Suprapubic skin (tissue), 4 donors: ENCODE measurements at regions not wholly inside any gene's neighbourhood (a gene's known extent, or its start where the extent isn't known, plus 50 kb on each side); places are given as distances from the start of the nearest gene placed in this dataset.

Experiments
- DNase-seq, 2 donors: peaks; one replicate each; pipeline ENCODE4 v3.0.0-alpha.2; 2019; ENCODE audit warnings: low spot score in 2 of 2
- H3K27ac ChIP-seq: fragments of 200-600 bp; sonication (generic); one replicate; pipeline ENCODE4 v1.5.1; 2019
- H3K27me3 ChIP-seq: fragments of 200-600 bp; sonication (generic); one replicate; pipeline ENCODE4 v1.5.1; 2019
- H3K36me3 ChIP-seq: fragments of 200-600 bp; sonication (generic); one replicate; pipeline ENCODE4 v1.5.1; 2019
- H3K4me1 ChIP-seq: fragments of 200-600 bp; sonication (generic); one replicate; pipeline ENCODE4 v1.5.1; 2019
- H3K4me3 ChIP-seq: fragments of 200-600 bp; sonication (generic); one replicate; pipeline ENCODE4 v1.5.1; 2019; ENCODE audit warnings: mild to moderate bottlenecking
- H3K9me3 ChIP-seq: fragments of 200-600 bp; sonication (generic); one replicate; pipeline ENCODE4 v1.5.1; 2019
- CTCF ChIP-seq, 2 donors: fragments of 200-600 bp in 1 of 2; fragments of 450-650 bp in 1 of 2; sonication (generic) in 1 of 2; IDR thresholded peaks; one replicate each; pipeline ENCODE4 v1.5.1; 2016 to 2019; ENCODE audit warnings: antibody characterized with exemption in 2 of 2, mild to moderate bottlenecking in 1 of 2, moderate library complexity in 1 of 2
- EP300 ChIP-seq: sonication (generic); formaldehyde crosslinking; IDR thresholded peaks from one replicate; pipeline ENCODE4 v1.6.1; 2017; ENCODE audit warnings: antibody characterized with exemption
- POLR2A ChIP-seq, 2 donors: fragments of 450-650 bp; IDR thresholded peaks; one replicate each; pipeline ENCODE4 v1.6.1; 2017; ENCODE audit warnings: antibody characterized with exemption in 2 of 2, mild to moderate bottlenecking in 2 of 2, moderate library complexity in 2 of 2
- POLR2AphosphoS5 ChIP-seq, 3 donors: sonication (generic); formaldehyde crosslinking; IDR thresholded peaks; one replicate each; pipeline ENCODE4 v1.6.1; 2017; ENCODE audit warnings: antibody characterized with exemption in 3 of 3
- WGBS: methylation state at CpG from one replicate; pipeline ENCODE4 v1.1.5; 2018; 5-methylcytosine and 5-hydroxymethylcytosine counted together

GRCh38 chr1:29975036-29975694 is 738.8 kb downstream of the PTPRU start:
- Histone ChIP-seq H3K27ac (no peak overlapping the region), H3K4me3 (no peak overlapping the region), H3K9me3 (no peaks in the 10 kb centered on the region), H3K4me1 (no peaks in the 10 kb centered on the region), H3K27me3 (peaks cover 15% of the 10 kb centered on the region), H3K36me3 (no peaks in the 10 kb centered on the region)
- no peak for TF ChIP-seq POLR2AphosphoS5 (IDR thresholded peaks at IDR 0.05)
- TF ChIP-seq EP300 = no peak
- TF ChIP-seq CTCF (IDR thresholded peaks at IDR 0.05) = no peak
- no peak for TF ChIP-seq POLR2A (IDR thresholded peaks at IDR 0.05)
- 35% methylated on average over 7 of the region's 7 CpGs for WGBS
- DNase-seq = no peak

- peaks cover 23% of the 10 kb centered on the region for H3K27me3 ChIP-seq
- 35% methylated on average over 1 of the region's 1 CpG for WGBS
- H3K27ac ChIP-seq = no peak overlapping the region
- TF ChIP-seq EP300 (no peak), POLR2A (IDR thresholded peaks at IDR 0.05) (no peak), CTCF (IDR thresholded peaks at IDR 0.05) (no peak), POLR2AphosphoS5 (IDR thresholded peaks at IDR 0.05) (no peak)
- no peaks in the 10 kb centered on the region for H3K9me3 ChIP-seq
- H3K36me3 ChIP-seq = no peaks in the 10 kb centered on the region
- no peak for DNase-seq
- H3K4me1 ChIP-seq = no peaks in the 10 kb centered on the region
- no peak overlapping the region for H3K4me3 ChIP-seq
These were observed 738.0 kb downstream of the PTPRU start for GRCh38 chr1:29974316-29974724.

GRCh38 chr1:29973406-29973805 is 737.1 kb downstream of the PTPRU start:
- 43% methylated on average over 3 of the region's 3 CpGs for WGBS
- Histone ChIP-seq H3K27me3 (peaks cover 24% of the 10 kb centered on the region), H3K9me3 (no peaks in the 10 kb centered on the region), H3K36me3 (no peaks in the 10 kb centered on the region), H3K27ac (no peak overlapping the region), H3K4me1 (no peaks in the 10 kb centered on the region), H3K4me3 (no peak overlapping the region)
- no peak for TF ChIP-seq EP300
- no peak for TF ChIP-seq POLR2AphosphoS5 (IDR thresholded peaks at IDR 0.05)
- no peak for TF ChIP-seq POLR2A (IDR thresholded peaks at IDR 0.05)
- TF ChIP-seq CTCF (IDR thresholded peaks at IDR 0.05) = no peak
- no peak for DNase-seq

- DNase-seq = no peak
- WGBS = 74% methylated on average over 5 of the region's 5 CpGs
- H3K27me3 ChIP-seq = peaks cover 28% of the 10 kb centered on the region
- H3K27ac ChIP-seq = no peak overlapping the region
- H3K36me3 ChIP-seq = no peaks in the 10 kb centered on the region
- H3K4me3 ChIP-seq = no peak overlapping the region
- H3K4me1 ChIP-seq = no peaks in the 10 kb centered on the region
- TF ChIP-seq POLR2A (IDR thresholded peaks at IDR 0.05) (no peak), EP300 (no peak), POLR2AphosphoS5 (IDR thresholded peaks at IDR 0.05) (no peak), CTCF (IDR thresholded peaks at IDR 0.05) (no peak)
- no peaks in the 10 kb centered on the region for H3K9me3 ChIP-seq
These were observed 736.2 kb downstream of the PTPRU start for GRCh38 chr1:29972421-29973053.

- Histone ChIP-seq H3K27me3 (peaks cover 33% of the 10 kb centered on the region), H3K4me3 (no peak overlapping the region), H3K9me3 (no peaks in the 10 kb centered on the region), H3K36me3 (no peaks in the 10 kb centered on the region), H3K4me1 (no peaks in the 10 kb centered on the region), H3K27ac (no peak overlapping the region)
- TF ChIP-seq EP300 = no peak
- no peak for TF ChIP-seq POLR2A (IDR thresholded peaks at IDR 0.05)
- TF ChIP-seq POLR2AphosphoS5 (IDR thresholded peaks at IDR 0.05) = no peak
- no peak for TF ChIP-seq CTCF (IDR thresholded peaks at IDR 0.05)
- 88% methylated on average over 2 of the region's 2 CpGs for WGBS
- no peak for DNase-seq
These were observed 735.4 kb downstream of the PTPRU start for GRCh38 chr1:29971703-29972102.
